ENCODE measurements at regions not wholly inside any gene's neighbourhood (a gene's known extent, or its start where the extent isn't known, plus 50 kb on each side); places are given as distances from the start of the nearest gene placed in this dataset.

GRCh38 chr15:39145854-39146625, 434.8 kb upstream of the THBS1 start:
- peak; percentile 23 to 54 for DNase-seq (ENCODE audit: low read depth in 2 of 2)
- no peak for TF ChIP-seq CTCF (IDR thresholded peaks at IDR 0.05; ENCODE audit: low read depth, low read length)
- no peak overlapping the region for H3K4me3 ChIP-seq (replicated peaks in 1 of 2; ENCODE audit: low read depth in 2 of 2, low read length in 2 of 2)

DNA sequence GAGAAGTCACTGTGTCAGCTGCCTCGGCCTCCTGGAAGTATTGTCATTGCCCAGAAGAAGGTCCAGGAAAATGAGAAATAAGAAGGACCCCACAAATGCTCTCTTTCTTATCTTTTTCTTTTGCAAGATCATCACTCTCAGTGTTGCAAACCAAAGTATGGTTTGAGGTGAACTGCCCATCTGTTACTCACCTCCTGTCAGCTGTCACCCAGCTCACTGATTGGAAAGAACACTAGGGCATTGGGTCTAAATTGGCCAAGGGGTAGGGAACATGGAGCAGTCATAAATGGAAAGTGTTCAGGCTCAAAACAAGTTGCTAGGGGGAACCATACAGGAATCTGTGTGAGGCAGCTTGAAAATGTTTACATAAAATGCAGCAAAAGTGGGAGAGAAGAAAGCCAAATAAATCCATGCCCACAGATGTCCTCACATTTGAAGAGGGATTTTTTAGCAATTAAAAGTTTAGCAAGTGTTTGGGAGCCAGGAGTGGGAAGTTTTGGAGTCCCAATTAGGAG, 431.2 kb upstream of the THBS1 start:
- no peak overlapping the region for H3K4me3 ChIP-seq (replicated peaks in 1 of 2; ENCODE audit: low read depth in 2 of 2, low read length in 2 of 2)
- no peak for DNase-seq (ENCODE audit: low read depth in 2 of 2)
- no peak for TF ChIP-seq CTCF (IDR thresholded peaks at IDR 0.05; ENCODE audit: low read depth, low read length)

- no peak overlapping the region for H3K4me3 ChIP-seq (replicated peaks in 1 of 2; ENCODE audit: low read depth in 2 of 2, low read length in 2 of 2)
- no peak for DNase-seq (ENCODE audit: low read depth in 2 of 2)
- TF ChIP-seq CTCF (IDR thresholded peaks at IDR 0.05; ENCODE audit: low read depth, low read length), result no peak
Measured at GRCh38 chr15:39151545-39151944, 429.3 kb upstream of the THBS1 start.

- TF ChIP-seq CTCF (IDR thresholded peaks at IDR 0.05; ENCODE audit: low read depth, low read length), result no peak
- no peak overlapping the region for H3K4me3 ChIP-seq (replicated peaks in 1 of 2; ENCODE audit: low read depth in 2 of 2, low read length in 2 of 2)
- no peak for DNase-seq (ENCODE audit: low read depth in 2 of 2)
Measured at GRCh38 chr15:39153058-39153714, 427.7 kb upstream of the THBS1 start.

GRCh38 chr15:39153716-39154115, 427.2 kb upstream of the THBS1 start:
- DNase-seq (ENCODE audit: low read depth in 2 of 2), result peak in 1 of 2 donors; percentile 43
- TF ChIP-seq CTCF (IDR thresholded peaks at IDR 0.05; ENCODE audit: low read depth, low read length), result no peak
- H3K4me3 ChIP-seq (replicated peaks in 1 of 2; ENCODE audit: low read depth in 2 of 2, low read length in 2 of 2), result no peak overlapping the region

DNA sequence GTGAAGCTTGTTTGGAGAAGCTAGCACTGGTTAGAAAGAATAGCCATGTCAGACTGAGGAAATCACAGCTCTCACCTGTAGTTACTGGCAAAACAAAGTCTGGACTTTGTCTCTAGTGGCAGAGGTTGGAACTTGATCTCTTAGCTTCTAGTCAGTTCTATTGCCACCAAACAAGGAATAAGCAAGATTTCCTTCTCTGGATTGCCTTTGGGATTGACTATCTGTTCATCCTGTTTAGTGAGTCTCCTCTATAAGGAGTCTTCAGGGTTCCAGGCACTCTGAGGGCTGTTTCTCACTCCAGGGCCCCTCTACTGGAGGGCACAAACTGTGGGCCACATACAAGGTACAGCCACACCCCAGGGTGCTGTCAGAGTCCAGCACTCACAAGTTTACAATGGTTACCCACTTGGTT, 426.6 kb upstream of the THBS1 start:
- peak; percentile 35 for TF ChIP-seq CTCF (IDR thresholded peaks at IDR 0.05; ENCODE audit: low read depth, low read length)
- no peak overlapping the region for H3K4me3 ChIP-seq (replicated peaks in 1 of 2; ENCODE audit: low read depth in 2 of 2, low read length in 2 of 2)
- no peak for DNase-seq (ENCODE audit: low read depth in 2 of 2)

Data from cardiac fibroblast (primary cell).